T-helper 9 cell (primary cell): ENCODE measurements at regions not wholly inside any gene's neighbourhood (a gene's known extent, or its start where the extent isn't known, plus 50 kb on each side); places are given as distances from the start of the nearest gene placed in this dataset.

Experiments
- DNase-seq: peaks from one replicate; pipeline ENCODE4 v3.0.0-alpha.2; 2020

- DNase-seq = no peak
Measured at GRCh38 chr1:115577513-115577912, 64.3 kb upstream of the VANGL1 start.

DNA sequence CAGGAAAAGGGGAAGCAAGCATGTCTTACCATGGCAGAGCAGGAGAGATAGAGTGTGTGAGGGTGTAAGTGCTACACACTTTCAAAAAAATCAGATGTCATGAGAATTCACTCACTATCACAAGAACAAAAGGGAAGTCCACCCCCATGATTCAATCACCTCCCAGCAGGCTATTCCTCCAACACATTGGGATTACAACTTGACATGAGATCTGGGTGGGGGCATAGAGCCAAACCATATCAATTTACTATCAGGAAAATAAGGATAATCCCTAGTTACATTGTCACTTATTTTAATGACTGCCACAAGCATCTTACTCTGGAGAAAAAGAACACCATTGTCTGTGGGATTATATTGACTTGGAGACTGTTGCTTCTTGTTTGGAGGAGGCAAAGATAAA lies 66.1 kb upstream of the VANGL1 start:
- no peak for DNase-seq

DNA sequence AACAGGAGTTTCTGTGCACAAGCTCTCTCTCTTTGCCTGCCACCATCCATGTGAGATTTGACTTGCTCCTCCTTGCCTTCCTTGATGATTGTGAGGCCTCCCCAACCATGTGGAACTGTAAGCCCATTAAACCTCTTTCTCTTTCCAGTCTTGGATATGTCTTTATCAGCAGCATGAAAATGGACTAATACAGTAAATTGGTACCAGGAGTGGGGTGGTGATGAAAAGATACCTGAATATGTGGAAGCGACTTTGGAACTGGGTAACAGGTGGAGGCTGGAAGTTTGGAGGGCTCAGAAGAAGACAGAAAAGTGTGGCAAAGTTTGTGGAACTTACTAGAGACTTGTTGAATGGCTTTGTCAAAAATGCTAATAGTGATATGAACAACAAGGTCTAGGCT lies 69.1 kb upstream of the VANGL1 start:
- no peak for DNase-seq

GRCh38 chr1:115567431-115567830 lies 74.3 kb upstream of the VANGL1 start:
- no peak for DNase-seq

GRCh38 chr1:115565791-115566190 lies 76.0 kb upstream of the VANGL1 start:
- no peak for DNase-seq

DNA sequence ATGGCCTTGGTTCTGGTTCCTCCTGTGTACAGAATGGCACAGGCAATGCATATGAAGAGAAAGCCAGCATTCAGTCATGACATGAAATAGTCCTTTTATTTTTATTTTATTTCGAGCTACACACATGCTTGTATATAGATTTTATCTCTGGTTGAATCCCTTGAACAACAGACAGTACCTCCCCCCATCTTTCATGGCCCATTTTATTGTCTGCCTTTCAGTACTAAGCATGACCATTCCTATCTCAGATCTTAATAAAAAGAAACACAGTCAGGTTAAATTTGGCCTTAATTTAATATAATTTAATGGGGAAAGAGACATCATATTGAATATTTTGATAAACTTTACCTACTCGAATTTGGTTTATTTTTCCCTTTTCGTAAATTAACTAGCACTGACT lies 76.4 kb upstream of the VANGL1 start:
- DNase-seq = no peak

GRCh38 chr1:115564201-115564600 lies 77.6 kb upstream of the VANGL1 start:
- DNase-seq = no peak

DNA sequence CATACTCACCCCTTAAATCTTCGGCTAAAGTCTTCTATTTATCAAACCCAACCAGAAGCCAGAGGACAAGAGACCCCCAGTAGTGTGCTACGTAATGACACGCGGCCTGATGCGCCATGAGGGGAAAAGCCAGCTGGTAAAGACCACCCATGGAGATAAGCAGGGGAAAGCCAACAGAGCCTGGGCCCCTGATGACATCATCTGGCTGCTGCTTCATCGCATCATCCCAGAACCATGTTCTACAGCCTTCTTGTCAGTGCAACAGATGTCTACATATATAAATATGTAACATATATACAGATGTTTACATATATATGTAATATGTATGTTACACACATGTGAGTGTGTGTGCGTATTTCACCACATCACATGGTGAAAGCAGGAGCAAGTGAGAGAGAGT lies 81.7 kb upstream of the VANGL1 start:
- no peak for DNase-seq

- DNase-seq = no peak
Measured at GRCh38 chr1:115558275-115558674, 83.5 kb upstream of the VANGL1 start.

DNA sequence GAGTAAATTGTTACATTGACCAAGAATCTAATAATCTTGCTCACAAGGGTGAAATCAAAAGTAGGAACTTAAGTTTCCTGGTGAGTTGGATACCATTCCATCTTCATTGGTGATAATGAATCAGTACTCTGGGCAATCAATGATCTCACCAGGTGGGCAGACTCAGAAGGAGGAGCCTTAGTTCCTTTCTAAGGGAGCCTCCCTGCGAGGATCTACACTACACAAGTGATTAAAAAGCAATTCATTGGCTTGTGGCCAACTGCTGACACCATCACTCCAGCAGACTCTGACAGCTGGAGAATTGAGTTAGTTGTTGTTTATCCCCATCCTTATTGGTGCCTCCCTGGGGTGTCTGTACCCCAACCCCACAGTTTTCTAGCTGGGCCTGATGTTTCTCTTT lies 84.1 kb upstream of the VANGL1 start:
- no peak for DNase-seq

- DNase-seq = no peak
Measured at GRCh38 chr1:115556236-115556635, 85.5 kb upstream of the VANGL1 start.

DNA sequence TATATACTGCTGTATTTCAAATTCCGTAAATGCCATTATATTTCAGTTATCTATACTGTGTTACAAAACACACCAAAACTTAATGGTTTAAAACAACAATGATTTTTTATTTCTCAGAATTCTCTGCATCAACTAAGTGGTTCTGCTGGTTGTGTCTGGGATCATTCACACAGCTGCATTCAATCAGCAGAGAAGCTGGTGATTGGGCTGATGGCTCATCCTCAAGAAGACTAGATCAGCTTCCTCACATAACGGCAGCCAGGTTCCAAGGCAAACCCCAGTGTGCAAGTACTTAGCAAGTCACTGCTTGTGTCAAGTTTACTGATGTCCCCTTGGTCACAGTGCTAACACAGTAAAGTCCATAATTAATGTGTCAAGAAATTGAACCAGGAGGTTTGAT lies 86.3 kb upstream of the VANGL1 start:
- no peak for DNase-seq

- DNase-seq = no peak
Measured at GRCh38 chr1:115547696-115548095, 94.1 kb upstream of the VANGL1 start.

GRCh38 chr1:115546846-115547245 lies 94.9 kb upstream of the VANGL1 start:
- DNase-seq = no peak

DNA sequence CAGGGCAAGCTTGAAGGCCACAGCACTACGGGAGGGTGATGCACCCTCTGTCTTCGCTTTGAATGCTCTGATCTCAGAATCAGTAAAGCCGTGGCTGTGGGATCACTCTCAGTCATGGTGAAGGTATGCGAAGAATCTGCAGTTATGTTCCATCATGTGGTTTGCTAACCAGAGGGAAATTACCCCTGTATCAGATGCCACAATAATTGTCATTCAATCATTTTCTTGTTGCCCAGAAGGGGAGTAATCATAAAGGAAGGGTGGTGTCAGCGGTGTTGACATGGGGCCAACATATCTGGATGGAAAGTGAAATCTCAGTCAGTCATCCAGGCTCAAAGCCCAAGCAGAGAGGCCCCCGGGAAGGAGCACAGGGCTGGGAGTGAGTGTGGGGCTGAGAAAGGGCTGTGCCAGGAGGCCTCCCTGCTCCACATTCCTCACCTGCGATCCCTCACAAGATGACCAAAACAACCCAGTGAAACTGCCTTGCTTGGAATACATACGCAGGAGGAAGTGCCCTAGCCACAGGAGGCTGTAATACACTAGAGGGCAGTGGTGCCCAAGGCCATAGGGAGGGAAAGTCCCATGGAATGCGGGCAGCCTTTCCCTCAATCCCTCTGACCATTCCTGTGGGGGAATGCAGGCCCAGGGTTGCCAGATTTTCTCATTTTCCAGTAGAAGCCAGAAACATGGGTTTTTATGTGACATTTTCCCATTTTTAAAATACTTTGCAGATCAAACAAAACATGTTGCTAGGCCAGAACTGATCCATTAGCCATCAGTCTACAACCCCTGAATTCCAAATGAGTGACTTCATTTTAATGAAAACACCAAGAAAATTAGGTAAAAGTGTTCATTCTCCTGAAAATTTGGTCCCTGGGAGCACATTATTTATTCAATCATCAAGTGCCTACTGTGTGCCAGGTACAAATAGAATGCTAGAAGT lies 95.7 kb upstream of the VANGL1 start:
- DNase-seq = no peak

- no peak for DNase-seq
Measured at GRCh38 chr1:115545096-115545720, 96.6 kb upstream of the VANGL1 start.

GRCh38 chr1:115544131-115544530 lies 97.6 kb upstream of the VANGL1 start:
- no peak for DNase-seq

GRCh38 chr1:115543247-115543646 lies 98.5 kb upstream of the VANGL1 start:
- DNase-seq = no peak

DNA sequence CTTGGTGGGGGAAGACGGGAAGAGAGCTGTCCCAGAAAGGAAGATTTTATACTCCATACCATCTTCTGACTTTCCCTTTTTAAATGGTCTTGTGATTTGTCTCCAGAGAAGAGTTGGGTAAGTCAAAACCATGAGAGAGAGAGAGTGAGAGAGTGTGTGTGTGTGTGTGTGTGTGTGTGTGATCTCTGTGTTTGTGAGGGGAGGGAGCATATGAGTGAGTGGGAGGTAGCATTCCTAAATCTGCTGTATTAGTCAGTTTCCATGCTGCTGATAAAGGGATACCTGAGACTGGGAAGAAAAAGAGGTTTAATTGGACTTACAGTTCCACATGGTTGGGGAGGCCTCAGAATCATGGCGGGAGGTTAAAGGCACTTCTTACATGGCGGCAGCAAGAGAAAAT lies 102.0 kb upstream of the VANGL1 start:
- DNase-seq = no peak

DNA sequence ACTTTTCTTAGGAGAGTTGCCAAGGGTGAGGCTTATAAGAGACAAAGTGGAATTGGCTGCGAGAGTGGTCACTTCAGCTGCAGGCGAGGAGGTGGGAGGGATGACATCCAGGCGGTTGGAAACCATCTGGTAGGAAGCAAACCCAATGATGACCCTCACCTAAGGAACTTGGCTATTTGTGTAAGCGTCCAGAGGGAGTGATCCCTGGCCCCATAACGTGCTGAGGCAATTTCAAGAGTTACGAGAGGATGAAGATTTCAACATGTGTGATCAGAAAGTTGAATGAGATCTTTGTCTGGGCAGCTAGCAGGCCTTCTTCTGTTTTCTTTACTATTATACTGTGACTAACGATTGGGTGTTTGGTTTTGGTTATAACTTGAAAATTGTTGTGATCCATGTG lies 102.7 kb upstream of the VANGL1 start:
- DNase-seq = no peak

DNA sequence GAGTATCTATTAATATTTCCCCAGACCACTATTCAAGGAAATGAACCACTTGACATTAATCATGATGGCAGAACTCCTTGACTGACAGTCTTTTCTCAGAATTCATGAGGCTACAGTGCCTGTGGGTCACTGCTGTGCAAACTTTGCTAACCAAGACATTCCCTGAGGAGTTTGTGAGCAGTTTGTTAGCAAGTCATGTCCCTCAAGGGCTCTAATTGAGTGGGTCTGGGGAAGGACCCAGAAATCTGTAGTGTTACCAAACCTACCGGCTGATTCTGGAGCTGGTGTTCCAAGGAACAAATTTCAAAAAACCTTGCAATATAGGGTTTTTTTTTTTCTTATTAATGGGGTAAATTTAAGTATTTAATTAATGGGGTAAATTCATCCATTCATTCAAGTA lies 103.2 kb upstream of the VANGL1 start:
- DNase-seq = no peak

DNA sequence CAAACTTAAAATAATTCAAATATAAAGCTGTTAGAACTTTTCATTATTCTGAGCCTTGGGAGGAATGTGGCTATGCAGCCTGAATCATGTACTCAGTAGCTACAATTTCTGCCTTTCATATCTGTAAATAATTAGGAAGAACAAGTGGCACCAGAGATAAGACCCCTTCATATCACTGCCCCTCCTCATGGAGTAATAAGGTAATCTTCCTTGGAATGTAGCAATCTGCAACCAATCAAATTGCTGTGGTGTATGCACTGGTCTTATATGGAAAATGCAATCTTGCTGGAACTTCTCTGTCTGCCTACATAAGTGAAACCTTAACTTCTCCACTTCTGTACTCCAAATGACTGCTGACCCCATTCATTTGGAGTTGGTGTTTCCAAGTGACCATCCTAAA lies 104.4 kb upstream of the VANGL1 start:
- no peak for DNase-seq

GRCh38 chr1:115536279-115536816 lies 105.4 kb upstream of the VANGL1 start:
- DNase-seq = no peak

DNA sequence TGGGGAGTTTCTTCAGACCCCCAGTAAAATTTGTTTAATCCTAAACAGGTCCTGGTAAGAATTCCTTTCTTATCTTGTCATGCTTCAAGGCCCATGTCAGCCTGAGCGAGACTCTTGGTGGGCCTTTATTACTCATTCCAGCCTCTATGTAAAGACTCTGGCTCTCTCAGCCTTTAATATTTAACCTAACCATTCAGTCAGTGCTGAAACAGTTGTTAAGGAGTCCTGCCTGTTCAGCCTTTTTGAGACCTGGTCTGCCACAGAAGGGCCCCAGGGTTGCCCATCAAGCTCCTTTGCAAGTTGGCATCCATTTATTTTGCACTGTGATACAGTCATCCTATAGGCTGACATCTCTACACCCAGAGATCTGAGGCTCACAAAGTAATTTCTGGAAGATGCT lies 107.7 kb upstream of the VANGL1 start:
- no peak for DNase-seq
